GM18519 (cell line): ENCODE measurements at regions not wholly inside any gene's neighbourhood (a gene's known extent, or its start where the extent isn't known, plus 50 kb on each side); places are given as distances from the start of the nearest gene placed in this dataset.
A peak's percentile ranks its signal among the peaks of the same experiment; 100 is the strongest.
"Not testable (repeated sequence)": the region's sequence is repeated elsewhere in the genome, so short reads cannot be mapped to it uniquely, and the experiment has no call there.

Experiments used
- ATAC-seq: cut with Tn5 transposase; IDR thresholded peaks from one replicate; pipeline ENCODE4 v1.9.1; 2021; ENCODE audit warnings: mild to moderate bottlenecking, moderate library complexity; ENCODE audit not compliant: unreplicated experiment, low FRiP score

- ATAC-seq = peak; percentile 50
Measured at GRCh38 chr3:20375302-20375701, 189.3 kb upstream of the SGO1 start.

- not testable (repeated sequence) for ATAC-seq
Measured at GRCh38 chr3:20370273-20371063, 184.5 kb upstream of the SGO1 start.

GRCh38 chr3:20361000-20361399 is 175.0 kb upstream of the SGO1 start:
- ATAC-seq = no peak

- no peak for ATAC-seq
Measured at GRCh38 chr3:20353286-20353685, 167.3 kb upstream of the SGO1 start.

GRCh38 chr3:20352546-20353179 is 166.7 kb upstream of the SGO1 start:
- ATAC-seq = no peak

- ATAC-seq = no peak
Measured at GRCh38 chr3:20350449-20350848, 164.4 kb upstream of the SGO1 start.

GRCh38 chr3:20346916-20347315 is 160.9 kb upstream of the SGO1 start:
- no peak for ATAC-seq

- no peak for ATAC-seq
Measured at GRCh38 chr3:20346369-20346768, 160.4 kb upstream of the SGO1 start.

- no peak for ATAC-seq
Measured at GRCh38 chr3:20344400-20344959, 158.5 kb upstream of the SGO1 start.

GRCh38 chr3:20343790-20344189 is 157.8 kb upstream of the SGO1 start:
- no peak for ATAC-seq

- peak; percentile 88 for ATAC-seq
Measured at GRCh38 chr3:20340324-20340928, 154.4 kb upstream of the SGO1 start.

- no peak for ATAC-seq
Measured at GRCh38 chr3:20336572-20336971, 150.6 kb upstream of the SGO1 start.

GRCh38 chr3:20334842-20335241 is 148.8 kb upstream of the SGO1 start:
- no peak for ATAC-seq

- ATAC-seq = no peak
Measured at GRCh38 chr3:20327889-20328288, 141.9 kb upstream of the SGO1 start.

GRCh38 chr3:20326541-20326940 is 140.5 kb upstream of the SGO1 start:
- no peak for ATAC-seq

- ATAC-seq = no peak
Measured at GRCh38 chr3:20325563-20325962, 139.6 kb upstream of the SGO1 start.

GRCh38 chr3:20324664-20325478 is 138.9 kb upstream of the SGO1 start:
- peak; percentile 99 for ATAC-seq

- ATAC-seq = no peak
Measured at GRCh38 chr3:20323307-20323927, 137.4 kb upstream of the SGO1 start.

GRCh38 chr3:20322085-20322484 is 136.1 kb upstream of the SGO1 start:
- no peak for ATAC-seq

- no peak for ATAC-seq
Measured at GRCh38 chr3:20321391-20322047, 135.5 kb upstream of the SGO1 start.
